ENCODE measurements at regions not wholly inside any gene's neighbourhood (a gene's known extent, or its start where the extent isn't known, plus 50 kb on each side); places are given as distances from the start of the nearest gene placed in this dataset.

DNA sequence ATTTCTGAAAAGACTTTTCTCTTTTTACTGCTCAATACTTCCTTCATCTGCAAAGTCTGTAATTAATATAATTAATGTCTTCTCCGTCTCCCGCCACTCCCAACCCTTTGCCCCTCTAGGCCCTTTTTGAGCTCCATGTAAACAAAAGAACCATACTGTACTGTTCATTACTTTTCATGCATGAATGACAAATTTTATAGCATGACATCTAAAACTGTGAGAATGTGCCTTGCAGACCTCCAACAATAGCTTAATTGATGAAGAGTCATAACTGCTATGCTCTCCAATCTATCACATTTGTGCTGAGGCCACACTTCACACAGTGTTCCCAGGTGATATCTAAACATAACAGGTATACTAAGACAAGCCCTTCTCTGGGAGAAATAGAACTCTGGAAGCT lies 1122.7 kb upstream of the ATXN7L3B start:
- H3K4me3 ChIP-seq (ENCODE audit: low read depth, low read length) = no peak overlapping the region
- in situ Hi-C loops (cut with HindIII; ENCODE audit: low sequenced_read_pairs) = no loop called here
- DNase-seq (ENCODE audit: low read depth) = no peak
- TF ChIP-seq, protein P1, sequence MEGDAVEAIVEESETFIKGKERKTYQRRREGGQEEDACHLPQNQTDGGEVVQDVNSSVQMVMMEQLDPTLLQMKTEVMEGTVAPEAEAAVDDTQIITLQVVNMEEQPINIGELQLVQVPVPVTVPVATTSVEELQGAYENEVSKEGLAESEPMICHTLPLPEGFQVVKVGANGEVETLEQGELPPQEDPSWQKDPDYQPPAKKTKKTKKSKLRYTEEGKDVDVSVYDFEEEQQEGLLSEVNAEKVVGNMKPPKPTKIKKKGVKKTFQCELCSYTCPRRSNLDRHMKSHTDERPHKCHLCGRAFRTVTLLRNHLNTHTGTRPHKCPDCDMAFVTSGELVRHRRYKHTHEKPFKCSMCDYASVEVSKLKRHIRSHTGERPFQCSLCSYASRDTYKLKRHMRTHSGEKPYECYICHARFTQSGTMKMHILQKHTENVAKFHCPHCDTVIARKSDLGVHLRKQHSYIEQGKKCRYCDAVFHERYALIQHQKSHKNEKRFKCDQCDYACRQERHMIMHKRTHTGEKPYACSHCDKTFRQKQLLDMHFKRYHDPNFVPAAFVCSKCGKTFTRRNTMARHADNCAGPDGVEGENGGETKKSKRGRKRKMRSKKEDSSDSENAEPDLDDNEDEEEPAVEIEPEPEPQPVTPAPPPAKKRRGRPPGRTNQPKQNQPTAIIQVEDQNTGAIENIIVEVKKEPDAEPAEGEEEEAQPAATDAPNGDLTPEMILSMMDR (IDR thresholded peaks at IDR 0.05; ENCODE audit: low read depth, low read length, missing control alignments) = no peak

DNA sequence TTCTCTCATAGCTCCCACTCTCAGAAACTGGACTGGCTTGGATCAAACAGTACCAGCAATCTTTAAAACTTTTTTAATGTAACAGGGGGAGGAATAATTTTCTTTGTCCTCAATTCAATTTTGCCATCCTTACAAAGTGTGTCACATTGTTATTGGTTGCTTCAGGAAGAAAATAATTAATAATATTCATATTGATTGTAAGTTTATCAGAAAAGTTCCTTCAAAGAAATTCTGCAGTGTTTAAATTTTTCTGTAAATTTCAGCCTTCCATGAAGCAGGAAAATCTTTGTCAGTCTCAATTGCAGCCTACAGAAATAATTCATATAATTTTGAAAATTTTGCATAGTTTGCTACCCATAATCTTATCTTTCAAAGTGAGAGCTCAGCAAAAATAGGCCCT lies 1119.1 kb upstream of the ATXN7L3B start:
- in situ Hi-C loops (cut with HindIII; ENCODE audit: low sequenced_read_pairs) = no loop called here
- no peak overlapping the region for H3K4me3 ChIP-seq (ENCODE audit: low read depth, low read length)
- no peak for DNase-seq (ENCODE audit: low read depth)
- TF ChIP-seq, protein P1 (IDR thresholded peaks at IDR 0.05; ENCODE audit: low read depth, low read length, missing control alignments) = no peak

DNA sequence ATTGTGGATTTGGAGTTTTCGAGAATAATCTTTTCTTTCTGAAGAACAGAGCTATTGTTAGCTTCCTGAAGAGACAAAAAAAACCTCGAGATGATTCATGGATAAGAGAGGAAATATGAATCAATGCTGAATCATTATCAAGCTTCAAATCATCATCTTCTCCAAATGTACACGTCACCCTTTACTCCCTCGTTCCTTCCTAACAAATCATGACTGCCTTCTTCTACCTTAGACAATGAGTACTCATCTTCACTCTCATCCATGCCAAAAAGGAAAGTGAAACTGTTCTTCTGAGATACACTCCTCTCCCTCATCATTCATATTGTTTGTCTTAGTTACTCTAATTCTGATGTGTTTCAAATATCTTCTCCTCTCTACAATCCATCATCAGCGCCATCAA lies 1115.8 kb upstream of the ATXN7L3B start:
- in situ Hi-C loops (cut with HindIII; ENCODE audit: low sequenced_read_pairs) = loop anchor here (5.0 kb wide), 1 partner anchor 60 kb away; no protein-coding TSS in a partner anchor
- DNase-seq (ENCODE audit: low read depth) = no peak
- H3K4me3 ChIP-seq (ENCODE audit: low read depth, low read length) = no peak overlapping the region
- TF ChIP-seq, protein P1 (IDR thresholded peaks at IDR 0.05; ENCODE audit: low read depth, low read length, missing control alignments) = no peak

DNA sequence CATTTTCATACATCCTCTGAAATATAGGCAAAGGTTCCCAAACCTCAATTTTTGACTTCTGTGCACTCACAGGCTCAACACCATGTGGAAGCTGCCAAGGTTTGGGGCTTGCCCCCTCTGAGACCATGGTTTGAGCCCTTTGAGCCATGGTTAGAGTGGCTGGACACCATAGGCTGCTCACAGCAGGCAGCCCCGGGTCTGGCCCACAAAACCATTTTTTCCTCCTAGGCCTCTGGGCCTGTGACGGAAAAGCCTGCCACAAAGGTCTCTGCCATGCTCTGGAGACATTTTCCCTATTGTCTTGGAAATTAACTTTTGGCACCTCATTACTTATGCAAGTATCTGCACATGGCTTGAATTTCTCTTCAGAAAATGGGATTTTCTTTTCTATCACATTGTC lies 1113.2 kb upstream of the ATXN7L3B start:
- TF ChIP-seq, protein P1 (IDR thresholded peaks at IDR 0.05; ENCODE audit: low read depth, low read length, missing control alignments) = no peak
- DNase-seq (ENCODE audit: low read depth) = no peak
- H3K4me3 ChIP-seq (ENCODE audit: low read depth, low read length) = no peak overlapping the region
- in situ Hi-C loops (cut with HindIII; ENCODE audit: low sequenced_read_pairs) = loop anchor here (5.0 kb wide), 1 partner anchor 62 kb away; no protein-coding TSS in a partner anchor

DNA sequence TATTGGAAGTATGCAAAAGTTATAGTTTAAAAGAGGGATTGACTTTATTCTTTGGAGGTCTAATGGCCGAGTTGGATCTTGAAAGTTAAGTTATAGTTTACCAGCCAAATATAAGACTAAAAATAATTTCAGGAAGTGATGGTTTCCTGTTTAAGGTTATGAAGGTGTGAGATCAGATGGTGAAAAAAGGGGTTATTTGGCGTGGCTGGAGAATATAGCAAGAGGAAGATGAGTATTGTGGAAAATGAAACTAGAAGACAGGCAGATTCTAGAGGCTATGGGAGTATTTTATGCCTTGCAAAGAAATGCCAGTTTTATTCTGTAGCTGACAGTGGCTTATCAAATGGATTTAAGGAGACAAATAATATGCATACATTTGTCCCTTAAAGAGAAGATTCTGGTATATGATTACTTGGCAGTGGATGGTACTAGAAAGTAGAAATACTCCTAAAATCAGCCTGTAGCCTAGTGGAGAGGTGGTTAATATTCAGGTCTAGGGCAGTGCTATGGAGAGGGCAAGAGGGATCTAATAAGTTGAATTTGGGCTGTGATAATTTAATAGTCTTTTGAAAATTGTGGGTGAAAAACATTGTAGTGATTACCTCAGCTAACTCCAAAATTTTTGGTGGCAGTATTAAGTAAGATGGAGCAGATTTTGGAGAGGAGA lies 1091.8 kb upstream of the ATXN7L3B start:
- in situ Hi-C loops (cut with HindIII; ENCODE audit: low sequenced_read_pairs) = no loop called here
- no peak overlapping the region for H3K4me3 ChIP-seq (ENCODE audit: low read depth, low read length)
- TF ChIP-seq, protein P1 (IDR thresholded peaks at IDR 0.05; ENCODE audit: low read depth, low read length, missing control alignments) = no peak
- DNase-seq (ENCODE audit: low read depth) = no peak

DNA sequence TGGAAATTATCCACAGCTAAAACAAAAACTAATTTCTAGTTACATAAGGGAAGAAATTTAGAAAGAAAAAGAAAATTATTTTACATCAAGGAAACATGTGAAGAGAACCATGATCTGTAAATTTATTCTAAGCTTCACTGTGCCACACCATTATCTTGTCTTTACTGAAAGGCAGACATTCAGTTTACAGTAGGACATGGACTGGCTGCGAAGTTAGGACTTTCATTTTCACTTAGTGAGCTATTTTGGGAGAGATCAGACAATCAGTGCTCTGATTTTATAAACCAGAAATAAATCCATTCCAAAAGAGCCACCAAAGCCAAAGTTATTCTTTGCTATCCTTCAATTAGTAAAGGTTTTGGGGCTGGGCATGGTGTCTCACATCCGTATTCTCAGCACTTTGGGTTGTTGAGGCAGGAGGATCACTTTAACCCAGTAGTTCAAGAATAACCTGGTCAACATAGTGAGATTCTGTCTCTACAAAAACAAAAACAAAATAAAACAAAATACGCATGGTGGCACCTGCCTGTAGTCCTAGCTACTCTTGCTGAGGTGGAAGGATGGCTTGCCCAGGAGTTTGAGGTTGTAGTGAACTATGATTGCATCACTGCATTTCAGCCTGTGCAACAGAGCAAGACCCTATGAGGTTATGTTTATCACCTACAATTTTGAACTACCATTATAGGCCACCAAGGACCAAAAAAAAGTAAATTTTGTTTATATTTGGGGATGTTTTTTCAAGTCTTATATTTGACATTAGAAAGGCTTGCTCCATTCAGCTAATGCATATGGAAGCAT lies 1084.8 kb upstream of the ATXN7L3B start:
- DNase-seq (ENCODE audit: low read depth) = no peak
- H3K4me3 ChIP-seq (ENCODE audit: low read depth, low read length) = no peak overlapping the region
- TF ChIP-seq, protein P1 (IDR thresholded peaks at IDR 0.05; ENCODE audit: low read depth, low read length, missing control alignments) = no peak
- in situ Hi-C loops (cut with HindIII; ENCODE audit: low sequenced_read_pairs) = no loop called here
